HG02798 (cell line): ENCODE measurements at regions not wholly inside any gene's neighbourhood (a gene's known extent, or its start where the extent isn't known, plus 50 kb on each side); places are given as distances from the start of the nearest gene placed in this dataset.

Experiments used
- ATAC-seq: cut with Tn5 transposase; IDR thresholded peaks from one replicate; pipeline ENCODE4 v1.9.1; 2021; ENCODE audit warnings: mild to moderate bottlenecking; ENCODE audit not compliant: unreplicated experiment, poor library complexity

GRCh38 chr13:107545946-107546502 lies 669.3 kb downstream of the LIG4 start:
- ATAC-seq: no peak

- no peak for ATAC-seq
These were observed 680.8 kb downstream of the LIG4 start for GRCh38 chr13:107534548-107534947.

- no peak for ATAC-seq
These were observed 683.5 kb downstream of the LIG4 start for GRCh38 chr13:107531816-107532215.

GRCh38 chr13:107531180-107531579 lies 684.2 kb downstream of the LIG4 start:
- no peak for ATAC-seq

GRCh38 chr13:107529035-107529434 lies 686.3 kb downstream of the LIG4 start:
- no peak for ATAC-seq

- no peak for ATAC-seq
These were observed 696.6 kb downstream of the LIG4 start for GRCh38 chr13:107518780-107519179.

- ATAC-seq: no peak
These were observed 697.0 kb downstream of the LIG4 start for GRCh38 chr13:107518292-107518691.

GRCh38 chr13:107516517-107516916 lies 698.8 kb downstream of the LIG4 start:
- no peak for ATAC-seq

GRCh38 chr13:107512551-107512950 lies 702.8 kb downstream of the LIG4 start:
- no peak for ATAC-seq

- no peak for ATAC-seq
These were observed 717.7 kb downstream of the LIG4 start for GRCh38 chr13:107497661-107498060.

GRCh38 chr13:107493266-107493665 lies 722.1 kb downstream of the LIG4 start:
- no peak for ATAC-seq

GRCh38 chr13:107482688-107483087 lies 732.6 kb downstream of the LIG4 start:
- ATAC-seq: no peak

- no peak for ATAC-seq
These were observed 735.2 kb downstream of the LIG4 start for GRCh38 chr13:107480130-107480529.

GRCh38 chr13:107477772-107478379 lies 737.5 kb downstream of the LIG4 start:
- no peak for ATAC-seq

GRCh38 chr13:107475753-107476453 lies 739.4 kb downstream of the LIG4 start:
- no peak for ATAC-seq

- no peak for ATAC-seq
These were observed 742.1 kb downstream of the LIG4 start for GRCh38 chr13:107473253-107473652.

- ATAC-seq: no peak
These were observed 748.8 kb downstream of the LIG4 start for GRCh38 chr13:107466326-107467099.

- ATAC-seq: no peak
These were observed 752.8 kb downstream of the LIG4 start for GRCh38 chr13:107462501-107462900.

- no peak for ATAC-seq
These were observed 753.6 kb downstream of the LIG4 start for GRCh38 chr13:107461751-107462150.

GRCh38 chr13:107459430-107459829 lies 755.9 kb downstream of the LIG4 start:
- no peak for ATAC-seq

GRCh38 chr13:107458269-107458668 lies 757.1 kb downstream of the LIG4 start:
- ATAC-seq: no peak
